Fibroblast of gingiva (primary cell): ENCODE measurements at regions not wholly inside any gene's neighbourhood (a gene's known extent, or its start where the extent isn't known, plus 50 kb on each side); places are given as distances from the start of the nearest gene placed in this dataset.

Experiments used
- DNase-seq: peaks from one replicate; pipeline ENCODE4 v3.0.0-alpha.2; 2011; ENCODE audit warnings: low read depth

- no peak for DNase-seq
These were observed 206.8 kb downstream of the LPIN1 start for GRCh38 chr2:11953258-11953657.

- DNase-seq = peak; percentile 87
These were observed 208.9 kb downstream of the LPIN1 start for GRCh38 chr2:11955314-11955713.

DNA sequence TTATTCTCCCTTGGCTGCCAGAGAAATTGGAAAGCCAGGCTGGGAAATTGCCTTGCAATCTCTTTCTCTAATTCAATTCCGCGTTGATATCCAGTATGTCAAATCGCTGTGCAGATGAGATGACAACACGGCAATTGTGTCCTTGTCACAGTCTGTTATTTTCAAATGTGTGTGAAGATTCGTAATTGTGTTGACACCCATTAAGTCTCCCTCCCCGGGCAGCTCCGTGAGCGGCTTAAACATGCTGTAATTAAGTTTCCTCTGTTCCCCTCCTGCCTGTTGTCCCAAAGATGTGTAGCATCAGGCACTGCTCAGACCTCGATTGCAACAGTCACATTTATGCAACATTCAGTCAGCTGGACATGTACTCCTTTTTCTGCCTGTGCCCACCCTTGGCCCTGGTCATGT is 209.5 kb downstream of the LPIN1 start:
- peak; percentile 13 for DNase-seq

DNA sequence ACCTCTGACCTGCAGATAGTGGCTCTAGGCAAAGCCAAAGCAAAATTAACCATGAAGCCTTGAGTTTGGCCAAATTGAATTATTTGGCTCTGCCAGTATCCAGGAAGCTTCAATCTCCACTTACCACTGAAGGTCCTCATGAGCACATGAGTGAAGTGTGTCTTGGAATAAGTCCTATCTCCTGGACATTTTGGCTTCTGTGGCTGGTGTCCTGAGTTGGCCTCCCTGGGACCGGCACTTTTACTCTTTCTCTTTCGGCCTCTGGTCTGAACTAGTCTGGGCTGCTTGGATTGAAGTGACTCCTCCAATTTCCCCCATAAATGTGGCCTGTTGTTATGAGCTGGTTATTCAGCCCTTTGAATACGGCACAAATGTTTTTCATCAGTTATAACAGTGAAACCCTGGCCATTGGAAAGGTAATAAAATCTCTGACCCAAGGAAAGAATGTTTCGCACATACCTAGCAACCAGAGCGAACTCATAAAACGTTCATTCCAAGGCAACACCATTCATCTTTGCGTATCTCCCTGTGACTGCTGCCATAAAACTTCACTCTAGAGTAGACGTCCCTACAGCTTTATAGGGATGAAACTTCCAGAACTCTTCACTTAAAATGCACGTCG is 216.4 kb downstream of the LPIN1 start:
- DNase-seq = no peak

GRCh38 chr2:11963966-11964365 is 217.5 kb downstream of the LPIN1 start:
- no peak for DNase-seq

GRCh38 chr2:11967946-11968465 is 221.6 kb downstream of the LPIN1 start:
- DNase-seq = no peak

DNA sequence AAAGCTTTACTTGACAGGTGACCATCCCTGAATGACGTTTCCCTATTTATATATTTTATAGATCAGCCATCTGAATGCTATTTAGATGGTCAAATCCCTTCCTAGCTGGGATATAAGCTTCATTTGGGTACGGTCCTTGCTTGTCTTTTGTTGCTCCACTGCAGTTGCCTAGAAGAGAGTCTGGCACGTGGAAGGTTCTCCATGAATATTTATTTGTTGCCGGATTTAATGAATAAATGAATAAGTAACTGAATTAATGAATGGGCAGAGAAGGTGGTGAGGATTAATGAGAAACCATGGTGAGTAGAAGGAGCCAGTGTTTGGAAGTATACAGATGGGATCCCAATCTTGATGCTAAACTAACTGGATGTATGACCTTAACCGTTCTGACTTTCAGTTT is 222.1 kb downstream of the LPIN1 start:
- DNase-seq = no peak

- DNase-seq = no peak
These were observed 223.3 kb downstream of the LPIN1 start for GRCh38 chr2:11969774-11970173.

DNA sequence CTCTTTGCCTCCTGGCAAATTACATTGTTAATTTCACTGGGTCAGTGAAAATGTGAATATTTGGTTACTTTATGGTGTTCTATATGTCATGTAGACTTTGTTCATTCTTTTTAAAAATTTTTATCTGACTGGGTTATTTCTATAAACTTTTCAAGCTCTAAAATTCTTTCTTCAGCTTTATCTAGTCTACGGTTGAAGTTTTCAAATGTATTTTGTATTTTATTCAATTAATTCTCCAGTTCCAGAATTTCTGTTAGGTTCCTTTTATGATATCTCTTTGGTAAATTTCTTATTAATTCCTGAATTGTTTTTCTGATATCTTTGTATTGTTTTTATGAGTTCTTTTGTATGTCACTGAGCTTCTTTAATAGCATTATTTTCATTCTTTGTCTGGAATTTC is 228.1 kb downstream of the LPIN1 start:
- DNase-seq = no peak

- DNase-seq = no peak
These were observed 228.9 kb downstream of the LPIN1 start for GRCh38 chr2:11975373-11975772.

GRCh38 chr2:11976073-11976472 is 229.6 kb downstream of the LPIN1 start:
- no peak for DNase-seq

DNA sequence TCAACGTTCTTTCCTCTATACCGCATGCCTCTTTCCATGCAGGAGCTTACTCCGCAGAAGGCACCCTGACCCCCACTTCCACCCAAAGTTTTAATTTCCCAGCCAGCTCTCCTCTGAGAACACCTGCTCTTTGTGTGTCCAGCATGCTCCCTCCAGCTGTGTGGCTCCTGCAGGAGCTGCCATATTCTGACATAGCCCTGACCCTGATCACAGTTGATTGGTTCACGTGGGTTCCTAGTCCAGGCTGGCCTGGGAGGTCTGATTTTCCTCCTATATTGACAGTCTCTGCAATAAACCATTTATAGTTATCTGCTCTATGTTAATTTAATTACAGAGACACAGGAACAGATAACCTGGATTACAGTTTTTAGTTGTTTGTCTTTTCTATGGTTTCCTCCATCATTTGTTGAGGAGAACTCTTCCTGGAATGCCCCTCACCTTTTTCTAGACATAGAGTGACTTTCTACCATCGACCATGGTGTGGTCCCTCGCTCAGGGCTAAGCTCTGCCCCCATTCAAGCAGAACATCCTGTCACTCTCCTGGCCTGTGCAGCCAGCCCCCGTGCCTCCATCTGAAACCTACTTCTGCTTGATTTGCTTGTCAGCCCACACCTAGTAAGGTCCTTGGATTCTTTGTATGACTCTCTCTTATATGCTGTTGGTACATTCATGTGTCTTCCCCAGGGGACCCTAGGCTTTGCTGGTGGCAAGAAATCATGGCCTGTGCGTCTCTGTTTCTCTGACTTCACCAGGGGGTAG is 231.5 kb downstream of the LPIN1 start:
- no peak for DNase-seq

DNA sequence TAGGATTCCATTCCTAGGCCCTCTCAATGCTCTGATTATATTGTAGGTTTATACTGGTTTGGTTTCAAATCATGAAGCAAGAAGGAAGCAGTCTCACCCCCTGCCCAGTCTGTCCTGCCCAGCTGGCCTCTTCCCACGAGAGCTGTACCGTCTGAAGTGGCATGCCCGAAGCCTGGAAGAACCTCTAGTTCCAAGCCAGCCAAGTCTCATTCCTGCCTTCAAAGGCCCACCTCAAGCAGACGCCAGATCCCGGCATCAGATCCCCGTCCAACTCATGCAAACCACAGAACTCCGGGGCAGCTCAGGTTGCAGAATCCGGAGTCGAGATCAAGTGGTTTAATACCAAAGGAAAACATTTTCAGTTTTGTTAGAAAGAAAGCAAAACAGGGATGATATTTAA is 234.4 kb downstream of the LPIN1 start:
- peak; percentile 89 for DNase-seq

- DNase-seq = no peak
These were observed 237.0 kb downstream of the LPIN1 start for GRCh38 chr2:11983401-11983800.

DNA sequence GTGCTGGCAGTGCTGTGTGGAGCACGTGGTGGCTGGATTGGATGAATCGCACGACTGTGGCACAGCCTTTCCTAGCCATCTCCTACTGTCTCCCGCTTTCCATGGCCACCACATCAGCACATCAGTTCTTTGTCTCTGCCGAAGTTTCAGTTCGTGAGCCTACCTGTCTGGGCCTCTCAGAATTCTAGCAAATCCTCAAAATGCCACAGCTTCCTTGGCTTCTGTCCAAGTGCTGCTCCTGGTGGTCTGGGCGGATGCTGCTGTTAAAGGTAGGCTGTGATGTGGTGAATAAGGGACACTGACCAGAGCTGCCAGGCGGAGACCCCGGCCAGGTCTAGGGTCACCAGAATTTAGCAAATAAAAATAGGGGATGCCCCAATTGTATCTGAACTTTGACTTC is 237.4 kb downstream of the LPIN1 start:
- no peak for DNase-seq

- no peak for DNase-seq
These were observed 238.1 kb downstream of the LPIN1 start for GRCh38 chr2:11984316-11985158.

GRCh38 chr2:11985817-11986566 is 239.6 kb downstream of the LPIN1 start:
- no peak for DNase-seq

GRCh38 chr2:11987151-11987550 is 240.7 kb downstream of the LPIN1 start:
- DNase-seq = no peak

GRCh38 chr2:11988691-11989353 is 242.4 kb downstream of the LPIN1 start:
- no peak for DNase-seq

GRCh38 chr2:11989354-11989703 is 242.9 kb downstream of the LPIN1 start:
- no peak for DNase-seq

DNA sequence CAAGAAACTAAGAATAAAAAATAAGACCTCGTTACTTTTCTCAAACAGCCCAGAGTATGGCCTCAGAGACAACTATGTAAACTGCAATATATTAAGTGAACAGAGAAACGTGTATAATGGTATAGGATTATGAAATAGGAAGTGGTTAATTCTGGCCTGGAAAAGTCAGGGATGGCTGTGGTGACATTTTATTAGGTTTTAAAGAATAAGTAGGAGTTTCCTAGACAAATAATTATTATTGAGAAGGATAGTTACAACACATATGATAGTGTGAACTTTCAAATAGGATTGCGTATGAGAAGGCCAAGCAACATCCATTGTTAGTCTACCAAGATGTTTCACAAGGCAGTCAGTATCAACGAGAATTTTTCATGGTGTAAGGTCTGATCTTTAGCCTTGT is 244.1 kb downstream of the LPIN1 start:
- no peak for DNase-seq

GRCh38 chr2:11993749-11994148 is 247.3 kb downstream of the LPIN1 start:
- DNase-seq = no peak
